HEK293T (cell line): ENCODE measurements at regions not wholly inside any gene's neighbourhood (a gene's known extent, or its start where the extent isn't known, plus 50 kb on each side); places are given as distances from the start of the nearest gene placed in this dataset.

Experiments
- ARNT ChIP-seq: fragments of 450-650 bp; IDR thresholded peaks from 2 replicates; pipeline ENCODE4 v1.6.1; 2017; ENCODE audit warnings: mild to moderate bottlenecking
- BHLHE40 ChIP-seq: fragments of 450-650 bp; IDR thresholded peaks from 2 replicates; pipeline ENCODE4 v1.6.1; 2016; ENCODE audit warnings: mild to moderate bottlenecking, moderate library complexity, borderline replicate concordance
- CTBP1 ChIP-seq: fragments of 450-650 bp; IDR thresholded peaks from 2 replicates; pipeline ENCODE4 v1.6.1; 2016; ENCODE audit warnings: borderline replicate concordance
- FOXA1 ChIP-seq: fragments of 450-650 bp; IDR thresholded peaks from 2 replicates; pipeline ENCODE4 v1.6.1; 2016; ENCODE audit warnings: mild to moderate bottlenecking
- FOXK2 ChIP-seq: fragments of 450-650 bp; IDR thresholded peaks from 2 replicates; pipeline ENCODE4 v1.6.1; 2016; ENCODE audit warnings: mild to moderate bottlenecking
- HDGF ChIP-seq: fragments of 450-650 bp; IDR thresholded peaks from 2 replicates; pipeline ENCODE4 v1.6.1; 2017; ENCODE audit warnings: antibody characterized with exemption, borderline replicate concordance
- LEF1 ChIP-seq: fragments of 450-650 bp; IDR thresholded peaks from 2 replicates; pipeline ENCODE4 v1.6.1; 2017; ENCODE audit warnings: mild to moderate bottlenecking, borderline replicate concordance
- PKNOX1 ChIP-seq: fragments of 450-650 bp; IDR thresholded peaks from 2 replicates; pipeline ENCODE4 v1.6.1; 2016
- SP1 ChIP-seq: fragments of 450-650 bp; IDR thresholded peaks from 2 replicates; pipeline ENCODE4 v1.6.1; 2017
- SUZ12 ChIP-seq: fragments of 450-650 bp; IDR thresholded peaks from 2 replicates; pipeline ENCODE4 v1.6.1; 2016; ENCODE audit warnings: mild to moderate bottlenecking
- TARDBP ChIP-seq: fragments of 450-650 bp; IDR thresholded peaks from 2 replicates; pipeline ENCODE4 v1.6.1; 2016
- ZNF384 ChIP-seq: fragments of 450-650 bp; IDR thresholded peaks from 2 replicates; pipeline ENCODE4 v1.6.1; 2016

DNA sequence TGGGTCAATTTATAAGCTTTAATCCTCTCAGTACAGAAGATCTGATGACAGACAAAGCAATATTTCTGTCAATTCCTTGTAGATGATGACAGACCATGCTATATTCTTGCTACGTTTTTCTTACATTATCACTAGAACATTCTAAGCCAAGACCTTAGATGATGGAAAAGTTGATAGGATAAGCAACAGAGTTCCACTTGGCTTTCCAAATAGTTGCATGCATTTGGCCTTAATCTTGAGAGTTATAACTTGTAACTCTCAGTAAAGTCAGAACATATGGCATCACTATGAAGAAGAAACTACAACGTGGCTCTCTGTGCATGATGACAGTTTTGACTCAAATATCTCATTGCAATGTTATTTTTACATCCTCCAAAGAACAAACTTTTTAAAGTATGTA, 544.3 kb upstream of the LRRC4C start:
- TF ChIP-seq SUZ12 (no peak), CTBP1 (no peak), TARDBP (no peak), HDGF (no peak), FOXA1 (no peak), SP1 (no peak), ARNT (no peak), ZNF384 (no peak), FOXK2 (no peak), PKNOX1 (no peak), BHLHE40 (no peak), LEF1 (no peak)
